SK-N-SH (cell line): ENCODE measurements at regions not wholly inside any gene's neighbourhood (a gene's known extent, or its start where the extent isn't known, plus 50 kb on each side); places are given as distances from the start of the nearest gene placed in this dataset.

ENCODE experiments used
- CTCF ChIA-PET: fragments of 300-600, 350-600 bp; formaldehyde crosslinking; extraction: SDS; loops from one replicate; lab custom pipeline; 2021; lab: Yijun Ruan, JAX
- POLR2A ChIA-PET: fragments of 350-600 bp; sonication (Branson Sonifier 250); formaldehyde crosslinking; extraction: SDS; loops from one replicate; lab custom pipeline; 2020; ENCODE audit warnings: antibody characterized with exemption, inconsistent platforms; lab: Yijun Ruan, JAX
- DNase-seq: peaks from one replicate; pipeline ENCODE4 v3.0.0; 2012
- H2AFZ ChIP-seq: fragments of 200-600 bp; sonication (generic); 2 replicates; pipeline ENCODE4 v1.8.1; 2016; ENCODE audit warnings: antibody characterized with exemption, mild to moderate bottlenecking, low read depth
- H3F3A ChIP-seq: fragments of 200-600 bp; sonication (generic); replicated peaks from 2 replicates; pipeline ENCODE3; 2016; ENCODE audit warnings: antibody characterized with exemption, mild to moderate bottlenecking; ENCODE audit not compliant: insufficient read depth
- H3K27ac ChIP-seq, 2 experiments: fragments of 200-500 bp in 1 of 2; fragments of 200-600 bp in 1 of 2; sonication (Bioruptor generic) in 1 of 2; sonication (generic), shearing (Covaris generic) in 1 of 2; 2 replicates each; pipeline versions ENCODE4 v1.5.1 to v1.6.1; 2014 to 2016; ENCODE audit warnings: low read depth in 2 of 2, inconsistent platforms in 1 of 2, low read length in 1 of 2, mild to moderate bottlenecking in 1 of 2, mixed read lengths in 1 of 2
- H3K27me3 ChIP-seq: fragments of 200-600 bp; sonication (generic), shearing (Covaris generic); 2 replicates; pipeline ENCODE4 v1.6.1; 2016; ENCODE audit warnings: mixed run types; ENCODE audit not compliant: insufficient read depth
- H3K36me3 ChIP-seq, 2 experiments: fragments of 200-500 bp in 1 of 2; fragments of 200-600 bp in 1 of 2; sonication (Bioruptor generic) in 1 of 2; sonication (generic) in 1 of 2; replicated peaks in 1 of 2; 2 replicates each; pipeline versions ENCODE3 to v1.5.1; 2014 to 2016; ENCODE audit warnings: low read length in 1 of 2, mild to moderate bottlenecking in 1 of 2; ENCODE audit not compliant: insufficient read depth in 2 of 2, control insufficient read depth in 1 of 2
- H3K4me1 ChIP-seq, 2 experiments: fragments of 200-500 bp in 1 of 2; fragments of 200-600 bp in 1 of 2; sonication (Bioruptor generic) in 1 of 2; sonication (generic), shearing (Covaris generic) in 1 of 2; 2 replicates each; pipeline versions ENCODE4 v1.5.1 to v1.6.1; 2014 to 2016; ENCODE audit warnings: low read depth in 1 of 2, low read length in 1 of 2, mixed run types in 1 of 2; ENCODE audit not compliant: insufficient read depth in 2 of 2, control insufficient read depth in 1 of 2
- H3K4me2 ChIP-seq: fragments of 200-600 bp; sonication (generic), shearing (Covaris generic); 2 replicates; pipeline ENCODE4 v1.6.1; 2017; ENCODE audit warnings: mixed run types
- H3K4me3 ChIP-seq, 2 experiments: fragments of 200-500 bp in 1 of 2; fragments of 200-600 bp in 1 of 2; sonication (Bioruptor generic) in 1 of 2; sonication (generic), shearing (Covaris generic) in 1 of 2; 2 replicates each; pipeline versions ENCODE4 v1.5.1 to v1.8.1; 2014 to 2016; ENCODE audit warnings: low read depth in 2 of 2, inconsistent platforms in 1 of 2, low read length in 1 of 2, mild to moderate bottlenecking in 1 of 2, mixed read lengths in 1 of 2, moderate library complexity in 1 of 2
- H3K79me2 ChIP-seq: fragments of 200-600 bp; sonication (generic); 2 replicates; pipeline ENCODE4 v1.8.1; 2017; ENCODE audit warnings: mild to moderate bottlenecking; ENCODE audit not compliant: insufficient read depth
- H3K9ac ChIP-seq: fragments of 200-600 bp; sonication (generic); 2 replicates; pipeline ENCODE4 v1.6.1; 2017; ENCODE audit warnings: mixed run types
- H3K9me2 ChIP-seq: fragments of 200-600 bp; sonication (generic); 2 replicates; pipeline ENCODE4 v1.6.1; 2017; ENCODE audit warnings: mixed run types
- H3K9me3 ChIP-seq: fragments of 200-600 bp; sonication (generic); 2 replicates; pipeline ENCODE4 v1.6.1; 2017; ENCODE audit warnings: mixed run types, mild to moderate bottlenecking, moderate library complexity
- H4K20me1 ChIP-seq: fragments of 200-600 bp; sonication (generic); 2 replicates; pipeline ENCODE4 v1.6.1; 2017; ENCODE audit warnings: mild to moderate bottlenecking, mixed run types; ENCODE audit not compliant: insufficient read depth
- CHD2 ChIP-seq: fragments of 150-350 bp; IDR thresholded peaks from 2 replicates; pipeline ENCODE4 v1.6.1; 2018; ENCODE audit warnings: low read length; ENCODE audit not compliant: partially characterized antibody
- CTCF ChIP-seq: fragments of 200-600 bp; sonication (generic); IDR thresholded peaks from 2 replicates; pipeline ENCODE4 v1.6.1; 2017; ENCODE audit warnings: antibody characterized with exemption, mild to moderate bottlenecking, moderate library complexity
- EP300 ChIP-seq, 2 experiments: IDR thresholded peaks; 2 replicates each; pipeline versions ENCODE4 v1.4.0 to v1.6.1; 2012; ENCODE audit warnings: borderline replicate concordance in 1 of 2, low read depth in 1 of 2, low read length in 1 of 2
- FOXJ3 ChIP-seq: sonication (generic); formaldehyde crosslinking; IDR thresholded peaks from 2 replicates; pipeline ENCODE4 v1.5.1; 2020; ENCODE audit warnings: mild to moderate bottlenecking, missing genetic modification reagents
- FOXM1 ChIP-seq: IDR thresholded peaks from 2 replicates; pipeline ENCODE4 v1.4.0; 2012; ENCODE audit warnings: low read depth, mild to moderate bottlenecking
- GABPA ChIP-seq: IDR thresholded peaks from 2 replicates; pipeline ENCODE4 v1.4.0; 2012; ENCODE audit warnings: low read depth, mild to moderate bottlenecking
- GATA2 ChIP-seq: sonication (generic); formaldehyde crosslinking; IDR thresholded peaks from 2 replicates; pipeline ENCODE4 v1.5.0; 2020; ENCODE audit warnings: mild to moderate bottlenecking, missing genetic modification reagents
- NRF1 ChIP-seq: IDR thresholded peaks from 2 replicates; pipeline ENCODE4 v1.6.1; 2012; ENCODE audit warnings: low read depth, mild to moderate bottlenecking, low read length
- PBX3 ChIP-seq: IDR thresholded peaks from 2 replicates; pipeline ENCODE4; 2012
- POLR2AphosphoS5 ChIP-seq: IDR thresholded peaks from 2 replicates; pipeline ENCODE4 v1.6.1; 2012; ENCODE audit warnings: low read depth, low read length
- RCOR1 ChIP-seq: fragments of 150-350 bp; IDR thresholded peaks from 2 replicates; pipeline ENCODE4 v1.6.1; 2017; ENCODE audit warnings: antibody characterized with exemption, low read length
- RXRA ChIP-seq: IDR thresholded peaks from 2 replicates; pipeline ENCODE4 v1.4.0; 2012; ENCODE audit warnings: low read depth, mild to moderate bottlenecking, borderline replicate concordance
- SIN3A ChIP-seq: IDR thresholded peaks from 2 replicates; pipeline ENCODE4 v1.6.1; 2012; ENCODE audit warnings: low read depth, mild to moderate bottlenecking, low read length, moderate library complexity, borderline replicate concordance
- SMC3 ChIP-seq: IDR thresholded peaks from 2 replicates; pipeline ENCODE4 v1.6.1; 2012; ENCODE audit warnings: low read depth, low read length, improper control_type of control experiment
- TAF1 ChIP-seq: IDR thresholded peaks from 2 replicates; pipeline ENCODE4 v1.6.1; 2012; ENCODE audit warnings: low read depth, mild to moderate bottlenecking, low read length, moderate library complexity, borderline replicate concordance
- YY1 ChIP-seq: IDR thresholded peaks from 2 replicates; pipeline ENCODE4 v1.4.0; 2012; ENCODE audit warnings: low read depth, mild to moderate bottlenecking
- WGBS: methylation state at CpG from one replicate; pipeline ENCODE4 v1.1.6; 2017; ENCODE audit warnings: low lambda C conversion rate; 5-methylcytosine and 5-hydroxymethylcytosine counted together
- TF ChIP-seq, protein P1 (sequence below): IDR thresholded peaks from 2 replicates; pipeline ENCODE4 v1.6.1; 2012; ENCODE audit warnings: mild to moderate bottlenecking, low read depth, low read length, moderate library complexity
- TF ChIP-seq, protein P2 (sequence below): IDR thresholded peaks from 2 replicates; pipeline ENCODE4 v1.4.0; 2012; ENCODE audit warnings: low read depth

DNA sequence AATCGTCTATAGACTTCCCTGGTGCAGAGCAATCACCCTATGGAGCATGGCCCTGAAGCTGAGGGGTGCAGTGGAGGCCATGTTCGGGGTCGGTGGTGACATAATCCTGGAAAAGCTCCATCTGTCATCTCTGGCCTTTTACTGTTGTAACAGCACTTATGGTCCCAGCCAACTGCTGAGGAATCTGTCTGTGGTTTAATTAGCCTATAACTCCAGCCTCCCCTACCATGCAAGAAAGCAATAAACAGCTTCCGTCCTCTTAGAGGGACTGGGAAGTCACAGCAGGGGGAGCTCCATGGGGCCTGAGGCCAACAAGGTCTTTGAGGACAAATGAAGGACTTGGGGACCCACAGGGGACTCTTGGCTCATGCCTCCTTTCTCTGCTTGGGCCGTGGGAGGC is 159.1 kb upstream of the NECTIN1 start (continued):
- no peak for TF ChIP-seq PBX3
- TF ChIP-seq CHD2, result no peak
- no peak for TF ChIP-seq FOXM1
- TF ChIP-seq YY1, result no peak
- TF ChIP-seq, all 33 proteins: peak for 0

DNA sequence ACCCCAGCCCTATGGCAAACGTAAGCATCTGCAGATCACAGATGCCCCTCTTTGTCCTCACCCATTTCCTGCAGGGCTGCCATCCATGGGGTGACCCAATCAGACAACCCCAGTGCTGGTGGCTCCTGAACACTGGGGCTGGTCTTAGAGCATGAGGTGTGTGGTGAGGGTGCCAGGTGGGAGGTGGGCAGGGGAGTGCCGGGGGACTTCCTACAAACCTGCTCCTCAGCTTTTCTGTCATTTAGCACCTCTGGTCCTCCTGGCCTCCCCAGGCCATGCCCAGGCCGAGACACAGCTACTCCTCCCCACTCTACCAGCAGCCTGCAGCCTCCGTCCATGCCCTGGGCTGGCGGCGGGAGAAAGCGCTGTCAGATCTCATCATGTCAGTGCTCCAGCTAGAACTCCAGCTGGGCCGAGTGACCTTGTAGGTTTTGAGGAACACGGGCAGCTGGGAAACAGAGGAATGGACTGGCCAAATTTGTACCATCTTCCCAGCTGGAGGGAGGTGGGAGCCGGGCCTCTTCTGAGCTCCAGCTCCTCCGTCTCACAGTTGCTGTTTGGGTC is 157.7 kb upstream of the NECTIN1 start:
- Histone ChIP-seq H3F3A (no peaks in the 10 kb centered on the region), H3K36me3 (no peaks in the 10 kb centered on the region), H4K20me1 (no peaks in the 10 kb centered on the region), H3K79me2 (no peaks in the 10 kb centered on the region), H3K9me2 (no peaks in the 10 kb centered on the region), H2AFZ (no peak overlapping the region), H3K9me3 (no peaks in the 10 kb centered on the region), H3K4me2 (no peak overlapping the region), H3K4me3 (no peak overlapping the region), H3K4me1 (peaks cover 0 to 52% of the 10 kb centered on the region in 2 experiments; a peak in 2 of 4 replicates), H3K9ac (no peak overlapping the region), H3K27ac (no peak overlapping the region; a peak in 1 of 4 replicates), H3K27me3 (0 out of 2 replicates have a peak, but pooled peaks cover 12% of the 10 kb centered on the region)
- WGBS, result 45% methylated on average over 10 of the region's 11 CpGs
- no peak for TF ChIP-seq POLR2AphosphoS5
- TF ChIP-seq SMC3, result no peak
- no peak for TF ChIP-seq RCOR1
- TF ChIP-seq RXRA, result no peak
- no peak for TF ChIP-seq CTCF
- no peak for TF ChIP-seq TAF1
- TF ChIP-seq GABPA, result no peak
- no peak for TF ChIP-seq CHD2
- TF ChIP-seq EP300 (IDR thresholded peaks at IDR 0.05; ENCODE audit: borderline replicate concordance in 1 of 2, low read depth in 1 of 2, low read length in 1 of 2), result no peak
- no peak for TF ChIP-seq NRF1
- no peak for TF ChIP-seq GATA2
- TF ChIP-seq PBX3, result no peak
- no peak for TF ChIP-seq SIN3A
- TF ChIP-seq, protein P1, sequence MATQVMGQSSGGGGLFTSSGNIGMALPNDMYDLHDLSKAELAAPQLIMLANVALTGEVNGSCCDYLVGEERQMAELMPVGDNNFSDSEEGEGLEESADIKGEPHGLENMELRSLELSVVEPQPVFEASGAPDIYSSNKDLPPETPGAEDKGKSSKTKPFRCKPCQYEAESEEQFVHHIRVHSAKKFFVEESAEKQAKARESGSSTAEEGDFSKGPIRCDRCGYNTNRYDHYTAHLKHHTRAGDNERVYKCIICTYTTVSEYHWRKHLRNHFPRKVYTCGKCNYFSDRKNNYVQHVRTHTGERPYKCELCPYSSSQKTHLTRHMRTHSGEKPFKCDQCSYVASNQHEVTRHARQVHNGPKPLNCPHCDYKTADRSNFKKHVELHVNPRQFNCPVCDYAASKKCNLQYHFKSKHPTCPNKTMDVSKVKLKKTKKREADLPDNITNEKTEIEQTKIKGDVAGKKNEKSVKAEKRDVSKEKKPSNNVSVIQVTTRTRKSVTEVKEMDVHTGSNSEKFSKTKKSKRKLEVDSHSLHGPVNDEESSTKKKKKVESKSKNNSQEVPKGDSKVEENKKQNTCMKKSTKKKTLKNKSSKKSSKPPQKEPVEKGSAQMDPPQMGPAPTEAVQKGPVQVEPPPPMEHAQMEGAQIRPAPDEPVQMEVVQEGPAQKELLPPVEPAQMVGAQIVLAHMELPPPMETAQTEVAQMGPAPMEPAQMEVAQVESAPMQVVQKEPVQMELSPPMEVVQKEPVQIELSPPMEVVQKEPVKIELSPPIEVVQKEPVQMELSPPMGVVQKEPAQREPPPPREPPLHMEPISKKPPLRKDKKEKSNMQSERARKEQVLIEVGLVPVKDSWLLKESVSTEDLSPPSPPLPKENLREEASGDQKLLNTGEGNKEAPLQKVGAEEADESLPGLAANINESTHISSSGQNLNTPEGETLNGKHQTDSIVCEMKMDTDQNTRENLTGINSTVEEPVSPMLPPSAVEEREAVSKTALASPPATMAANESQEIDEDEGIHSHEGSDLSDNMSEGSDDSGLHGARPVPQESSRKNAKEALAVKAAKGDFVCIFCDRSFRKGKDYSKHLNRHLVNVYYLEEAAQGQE, result no peak
- TF ChIP-seq, protein P2, sequence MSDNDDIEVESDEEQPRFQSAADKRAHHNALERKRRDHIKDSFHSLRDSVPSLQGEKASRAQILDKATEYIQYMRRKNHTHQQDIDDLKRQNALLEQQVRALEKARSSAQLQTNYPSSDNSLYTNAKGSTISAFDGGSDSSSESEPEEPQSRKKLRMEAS, result no peak
- no peak for TF ChIP-seq FOXJ3 (CRISPR knock-in tag)
- POLR2A ChIA-PET, result interaction anchor here (1.0 to 1.5 kb wide), 3 partner anchors 12 to 157 kb away, joined by 3 to 6 read pairs (median 3); partner anchors contain the start of gene NECTIN1
- DNase-seq, result no peak
- CTCF ChIA-PET, result interaction anchor here (0.8 to 6.2 kb wide), 4 partner anchors 11 to 221 kb away, joined by 3 to 46 read pairs (median 4); no protein-coding TSS in a partner anchor
